Stimulated activated CD4-positive, alpha-beta T cell treated with anti-CD3 and anti-CD28 coated beads, Interleukin-15, amount 100 ng/mL, for 1 hour (primary cell): ENCODE measurements at regions not wholly inside any gene's neighbourhood (a gene's known extent, or its start where the extent isn't known, plus 50 kb on each side); places are given as distances from the start of the nearest gene placed in this dataset.

ENCODE experiments used
- DNase-seq, 2 donors: peaks; one replicate each; pipeline ENCODE4 v3.0.0-alpha.2; 2020; ENCODE audit warnings: low read depth in 1 of 2, low spot score in 1 of 2

GRCh38 chr3:139234491-139234890 lies 109.3 kb upstream of the MRPS22 start:
- no peak for DNase-seq

- DNase-seq: no peak
Measured at GRCh38 chr3:139235192-139235591, 108.6 kb upstream of the MRPS22 start.

- DNase-seq: no peak
Measured at GRCh38 chr3:139236336-139236735, 107.5 kb upstream of the MRPS22 start.

GRCh38 chr3:139238281-139239030 lies 105.4 kb upstream of the MRPS22 start:
- no peak for DNase-seq

- no peak for DNase-seq
Measured at GRCh38 chr3:139239550-139239949, 104.3 kb upstream of the MRPS22 start.

- DNase-seq: no peak
Measured at GRCh38 chr3:139241783-139242182, 102.0 kb upstream of the MRPS22 start.

GRCh38 chr3:139243710-139244109 lies 100.1 kb upstream of the MRPS22 start:
- no peak for DNase-seq

GRCh38 chr3:139248593-139249255 lies 95.1 kb upstream of the MRPS22 start:
- no peak for DNase-seq

- no peak for DNase-seq
Measured at GRCh38 chr3:139251529-139251928, 92.3 kb upstream of the MRPS22 start.

- DNase-seq: no peak
Measured at GRCh38 chr3:139252719-139253118, 91.1 kb upstream of the MRPS22 start.

GRCh38 chr3:139258276-139258675 lies 85.5 kb upstream of the MRPS22 start:
- DNase-seq: no peak

- DNase-seq: no peak
Measured at GRCh38 chr3:139259398-139259797, 84.4 kb upstream of the MRPS22 start.

GRCh38 chr3:139260041-139260486 lies 83.8 kb upstream of the MRPS22 start:
- DNase-seq: no peak

- DNase-seq: no peak
Measured at GRCh38 chr3:139260793-139261736, 82.8 kb upstream of the MRPS22 start.

- DNase-seq: no peak
Measured at GRCh38 chr3:139261754-139262586, 81.8 kb upstream of the MRPS22 start.

- DNase-seq: no peak
Measured at GRCh38 chr3:139263798-139264197, 80.0 kb upstream of the MRPS22 start.

- no peak for DNase-seq
Measured at GRCh38 chr3:139264375-139264774, 79.4 kb upstream of the MRPS22 start.

GRCh38 chr3:139265131-139266016 lies 78.4 kb upstream of the MRPS22 start:
- no peak for DNase-seq

GRCh38 chr3:139267300-139268246 lies 76.2 kb upstream of the MRPS22 start:
- no peak for DNase-seq
